HCT116 (cell line): ENCODE measurements at regions not wholly inside any gene's neighbourhood (a gene's known extent, or its start where the extent isn't known, plus 50 kb on each side); places are given as distances from the start of the nearest gene placed in this dataset.

Experiments used
- ATAC-seq: fragments of 200-7000 bp; cut with Tn5 transposase; 2 replicates; pipeline ENCODE4 v1.9.1; 2020; ENCODE audit warnings: mild to moderate bottlenecking, moderate library complexity
- BruUV-seq: library from RNA; stranded (reverse); fragments of 400-500 nt; replicated peaks from 2 replicates; lab custom pipeline; 2021; lab: Mats Ljungman, UMichigan
- CTCF ChIA-PET: fragments of 300-600 bp; sonication (Branson Sonifier 250); formaldehyde crosslinking; loops from one replicate; lab custom pipeline; 2021; ENCODE audit warnings: antibody characterized with exemption; lab: Charles Lee
- POLR2A ChIA-PET: fragments of 300-600, 350-600 bp; sonication (Branson Sonifier 250); formaldehyde crosslinking; loops from one replicate; lab custom pipeline; 2021; ENCODE audit warnings: antibody characterized with exemption; lab: Charles Lee
- RAD21 ChIA-PET, 2 experiments: fragments of 300-600 bp; sonication (Branson Sonifier 250); formaldehyde crosslinking; loops; one replicate each; lab custom pipeline; 2023; ENCODE audit warnings: low total read pairs in 2 of 2; ENCODE audit not compliant: uncharacterized antibody in 2 of 2, unreplicated experiment in 2 of 2, low non-redundant PET in 1 of 2; lab: Charles Lee
- DNase-seq: peaks from one replicate; pipeline ENCODE4 v3.0.0-alpha.2; 2010; ENCODE audit warnings: low read depth, low spot score
- H2AFZ ChIP-seq: fragments of 200-600 bp; shearing (Covaris generic), sonication (generic); 2 replicates; pipeline ENCODE4 v1.6.1; 2017; ENCODE audit warnings: low read depth, mixed run types, mixed read lengths, antibody characterized with exemption, low read length; ENCODE audit not compliant: poor library complexity, severe bottlenecking
- H3K27ac ChIP-seq: 2 replicates; pipeline ENCODE4 v1.5.1; 2012; ENCODE audit warnings: low read depth, low read length
- H3K27me3 ChIP-seq: fragments of 200-600 bp; sonication (generic); 2 replicates; pipeline ENCODE4 v1.6.1; 2016; ENCODE audit warnings: mixed run types, low read length, mixed read lengths; ENCODE audit not compliant: insufficient read depth
- H3K36me3 ChIP-seq, 2 experiments: fragments of 200-500 bp in 1 of 2; fragments of 200-600 bp in 1 of 2; sonication (Bioruptor generic) in 1 of 2; sonication (generic) in 1 of 2; 2 replicates each; pipeline versions ENCODE4 v1.5.1 to v1.6.1; 2014 to 2016; ENCODE audit warnings: low read length in 2 of 2, inconsistent platforms in 1 of 2, mixed read lengths in 1 of 2, mixed run types in 1 of 2; ENCODE audit not compliant: insufficient read depth in 2 of 2, control insufficient read depth in 1 of 2
- H3K4me1 ChIP-seq, 2 experiments: fragments of 200-600 bp in 1 of 2; sonication (generic) in 1 of 2; 2 replicates each; pipeline versions ENCODE4 v1.5.1 to v1.6.1; 2012 to 2017; ENCODE audit warnings: low read length in 2 of 2, inconsistent platforms in 1 of 2, mild to moderate bottlenecking in 1 of 2, mixed read lengths in 1 of 2, mixed run types in 1 of 2, moderate library complexity in 1 of 2; ENCODE audit not compliant: insufficient read depth in 2 of 2, control insufficient read depth in 1 of 2
- H3K4me2 ChIP-seq: fragments of 200-600 bp; sonication (generic); 2 replicates; pipeline ENCODE4 v1.6.1; 2017; ENCODE audit warnings: mixed run types, low read length, mixed read lengths
- H3K4me3 ChIP-seq, 2 experiments: fragments of 200-600 bp in 1 of 2; sonication (generic) in 1 of 2; replicated peaks in 1 of 2; 2 replicates each; pipeline ENCODE4 v1.5.1; 2011 to 2016; ENCODE audit warnings: low read length in 2 of 2, control low read depth in 1 of 2, low read depth in 1 of 2, mild to moderate bottlenecking in 1 of 2, mixed read lengths in 1 of 2, mixed run types in 1 of 2
- H3K79me2 ChIP-seq: fragments of 200-600 bp; sonication (generic); 2 replicates; pipeline ENCODE4 v1.6.1; 2017; ENCODE audit warnings: mild to moderate bottlenecking, mixed run types, low read length, moderate library complexity, mixed read lengths; ENCODE audit not compliant: insufficient read depth
- H3K9ac ChIP-seq: fragments of 200-600 bp; sonication (generic); 2 replicates; pipeline ENCODE4 v1.6.1; 2016; ENCODE audit warnings: low read length, mixed read lengths
- H3K9me2 ChIP-seq: fragments of 200-600 bp; sonication (generic), shearing (Covaris generic); 2 replicates; pipeline ENCODE4 v1.6.1; 2017; ENCODE audit warnings: mixed run types, mild to moderate bottlenecking, moderate library complexity; ENCODE audit not compliant: insufficient read depth
- H3K9me3 ChIP-seq, 2 experiments: fragments of 200-500 bp in 1 of 2; fragments of 200-600 bp in 1 of 2; sonication (Bioruptor generic) in 1 of 2; sonication (generic) in 1 of 2; 2 replicates each; pipeline ENCODE4 v1.6.1; 2014 to 2017; ENCODE audit warnings: low read length in 2 of 2, mixed read lengths in 2 of 2, inconsistent platforms in 1 of 2, low read depth in 1 of 2, mild to moderate bottlenecking in 1 of 2, mixed run types in 1 of 2, moderate library complexity in 1 of 2; ENCODE audit not compliant: control insufficient read depth in 1 of 2, insufficient read depth in 1 of 2
- H4K20me1 ChIP-seq: fragments of 200-600 bp; sonication (generic), shearing (Covaris generic); 2 replicates; pipeline ENCODE4 v1.6.1; 2017; ENCODE audit warnings: mixed run types, mild to moderate bottlenecking, moderate library complexity; ENCODE audit not compliant: insufficient read depth
- CBX3 ChIP-seq: IDR thresholded peaks from 2 replicates; pipeline ENCODE4 v1.6.1; 2012; ENCODE audit warnings: low read depth
- CTCF ChIP-seq, 3 experiments: fragments of 200-600 bp in 1 of 3; sonication (generic) in 1 of 3; IDR thresholded peaks in 2 of 3; conservative IDR thresholded peaks in 1 of 3; 2 replicates each; pipeline ENCODE4 v1.5.1; 2012 to 2017; ENCODE audit warnings: low read depth in 2 of 3, low read length in 2 of 3, antibody characterized with exemption in 1 of 3, borderline replicate concordance in 1 of 3, control low read depth in 1 of 3, mild to moderate bottlenecking in 1 of 3, mixed read lengths in 1 of 3, mixed run types in 1 of 3, moderate library complexity in 1 of 3; ENCODE audit not compliant: insufficient read depth in 1 of 3
- ELF1 ChIP-seq: IDR thresholded peaks from 2 replicates; pipeline ENCODE4 v1.6.1; 2012; ENCODE audit warnings: low read depth, borderline replicate concordance
- SRF ChIP-seq: IDR thresholded peaks from 2 replicates; pipeline ENCODE4 v1.6.1; 2012; ENCODE audit warnings: low read depth
- ZBTB33 ChIP-seq: IDR thresholded peaks from 2 replicates; pipeline ENCODE4 v1.6.1; 2011; ENCODE audit warnings: mild to moderate bottlenecking, low read length, moderate library complexity; ENCODE audit not compliant: insufficient replicate concordance; ENCODE audit errors: extremely low read depth
- intact Hi-C: fragments of 100-400 bp; cut with micrococcal nuclease; formaldehyde crosslinking; loops from 2 replicates; pipeline ENCODE4 v1.10.0; 2022
- TF ChIP-seq, protein P1 (sequence below): IDR thresholded peaks from 2 replicates; pipeline ENCODE4 v1.6.1; 2012

GRCh38 chr4:20166544-20166943 is 85.2 kb upstream of the SLIT2 start (continued):
- TF ChIP-seq ELF1, result no peak
- TF ChIP-seq, all 23 proteins: peak for 0

DNA sequence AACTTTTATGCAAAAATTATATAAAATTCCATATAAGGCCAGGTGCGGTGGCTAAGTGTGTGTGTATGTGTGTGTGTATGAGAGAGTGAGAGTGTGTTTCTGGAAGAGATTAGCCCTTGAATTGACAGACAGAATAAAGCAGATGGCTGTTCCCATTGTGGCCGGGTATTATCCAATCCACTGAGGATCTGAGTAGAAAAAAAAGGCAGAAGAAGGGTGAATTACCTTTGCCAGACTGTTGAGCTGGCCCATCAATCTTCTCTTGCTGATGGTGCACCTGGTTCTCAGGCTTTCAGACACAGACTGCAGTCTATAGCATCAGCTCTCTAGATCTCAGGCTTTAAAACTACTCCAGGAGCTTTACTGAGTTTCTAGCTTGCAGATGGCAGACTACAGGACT is 92.2 kb upstream of the SLIT2 start:
- intact Hi-C loops, result no loop called here
- BruUV-seq, result no TSS peak
- Histone ChIP-seq H3K9ac (no peak overlapping the region), H3K4me2 (no peak overlapping the region), H3K4me3 (no peak overlapping the region), H3K27ac (no peak overlapping the region), H3K36me3 (no peaks in the 10 kb centered on the region), H4K20me1 (no peaks in the 10 kb centered on the region), H3K27me3 (no peaks in the 10 kb centered on the region)
- POLR2A ChIA-PET, result no interaction called here
- ATAC-seq (no peak), DNase-seq (no peak)
- RAD21 ChIA-PET, result no interaction called here
- TF ChIP-seq ZBTB33 (no peak), ELF1 (no peak), CTCF (IDR thresholded peaks at IDR 0.05 in 2 of 3, conservative IDR thresholded peaks at IDR 0.05 in 1 of 3; ENCODE audit: borderline replicate concordance in 1 of 3, insufficient read depth in 1 of 3, low read depth in 2 of 3, low read length in 2 of 3) (no peak), CBX3 (no peak), SRF (no peak)
- TF ChIP-seq, protein P1, sequence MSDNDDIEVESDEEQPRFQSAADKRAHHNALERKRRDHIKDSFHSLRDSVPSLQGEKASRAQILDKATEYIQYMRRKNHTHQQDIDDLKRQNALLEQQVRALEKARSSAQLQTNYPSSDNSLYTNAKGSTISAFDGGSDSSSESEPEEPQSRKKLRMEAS, result no peak
- TF ChIP-seq, all 23 proteins: peak for 0
- H3K9me3 ChIP-seq, result no peaks in the 10 kb centered on the region
- H3K9me2 ChIP-seq, result no peaks in the 10 kb centered on the region
- no peaks in the 10 kb centered on the region for H3K79me2 ChIP-seq
- CTCF ChIA-PET, result no interaction called here
- no peaks in the 10 kb centered on the region for H3K4me1 ChIP-seq
- no peak overlapping the region for H2AFZ ChIP-seq
